D721Med (cell line): ENCODE measurements at regions not wholly inside any gene's neighbourhood (a gene's known extent, or its start where the extent isn't known, plus 50 kb on each side); places are given as distances from the start of the nearest gene placed in this dataset.

ENCODE experiments used
- DNase-seq: peaks from one replicate; pipeline ENCODE4 v3.0.0; 2011; ENCODE audit warnings: low spot score; ENCODE audit not compliant: insufficient read length
- FAIRE-seq: peaks from 2 replicates; lab custom pipeline; 2011; peaks lifted over from hg19 to GRCh38; lab: Jason Lieb, UNC
- CTCF ChIP-seq: IDR thresholded peaks from 2 replicates; pipeline ENCODE4 v1.5.1; 2012; ENCODE audit warnings: mild to moderate bottlenecking, control low read depth; ENCODE audit not compliant: insufficient read depth; ENCODE audit errors: missing control alignments

DNA sequence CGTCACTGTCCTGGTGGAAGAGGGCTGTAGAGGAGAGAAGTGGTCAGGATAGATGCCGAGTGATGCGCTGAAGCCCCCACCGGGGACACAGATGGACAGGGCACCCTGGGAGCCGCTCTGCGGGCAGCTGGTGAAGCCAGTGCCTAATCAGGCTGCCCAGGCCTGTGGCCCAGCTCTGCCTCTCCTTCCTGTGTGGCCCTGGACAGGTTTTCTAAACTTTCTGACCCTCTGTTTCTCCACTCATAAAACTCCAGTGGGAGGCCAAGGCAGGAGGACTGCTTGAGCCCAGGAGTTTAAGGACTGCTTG, 86.1 kb downstream of the C5orf15 start:
- TF ChIP-seq CTCF, result no peak

DNA sequence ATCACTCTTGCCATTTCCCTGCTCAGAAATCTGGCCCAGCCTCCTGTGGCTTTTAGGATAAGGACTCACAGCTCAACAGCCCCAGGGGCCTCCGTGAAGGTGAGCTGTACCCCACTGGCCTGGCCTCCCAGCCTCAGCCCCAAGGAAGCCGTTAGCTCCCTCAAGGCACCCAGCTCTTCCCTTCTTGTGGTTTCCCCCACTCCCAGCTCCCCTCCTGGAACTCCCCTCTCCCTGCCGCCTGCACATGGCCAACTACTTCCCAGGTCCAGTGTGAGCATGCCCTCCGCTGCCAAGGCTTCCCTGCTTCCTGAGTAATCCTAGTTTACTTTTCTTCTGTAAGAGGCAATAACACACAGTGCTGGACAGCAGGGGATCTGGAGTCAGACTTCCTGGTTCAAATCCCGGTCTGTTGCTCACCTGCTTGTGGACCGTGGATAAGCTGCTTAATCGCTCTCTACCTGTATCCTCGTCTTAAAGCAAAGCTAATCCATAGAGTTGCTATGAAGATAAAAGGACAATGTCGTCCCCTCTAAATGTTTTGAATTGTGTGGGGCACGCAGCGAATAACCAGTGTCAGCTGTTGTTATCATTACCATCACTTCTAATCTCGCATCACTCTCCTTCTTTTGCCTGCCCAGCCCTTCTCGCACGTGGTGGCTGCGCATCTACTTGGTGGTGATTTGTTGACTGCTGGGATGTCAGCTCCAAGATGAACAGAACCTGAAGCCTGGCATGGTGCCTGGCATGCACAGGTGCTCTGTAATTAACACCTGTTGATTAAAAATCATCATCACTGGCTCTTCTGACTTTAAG, 86.6 kb downstream of the C5orf15 start:
- DNase-seq (no peak), FAIRE-seq (no peak)
- no peak for TF ChIP-seq CTCF

More for the DNA sequence above, 86.1 kb downstream of the C5orf15 start:
- no peak for DNase-seq
- no peak for FAIRE-seq

DNA sequence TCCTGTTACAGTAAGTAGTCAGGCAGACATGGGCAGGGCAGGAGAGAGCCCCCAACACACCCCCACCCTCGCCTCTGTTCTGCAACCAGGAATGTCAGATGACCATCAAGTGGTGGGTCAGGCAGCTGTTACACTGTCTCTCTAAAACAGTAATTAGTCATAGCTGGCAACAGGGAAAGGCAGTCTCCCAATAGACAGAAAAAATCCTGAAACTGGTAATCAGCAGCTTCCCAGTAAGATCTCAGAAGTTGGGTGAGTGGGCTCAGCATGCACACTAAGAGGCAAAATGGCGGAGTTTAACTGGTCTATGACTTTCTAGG, 90.2 kb downstream of the C5orf15 start:
- no peak for TF ChIP-seq CTCF
- FAIRE-seq (no peak), DNase-seq (no peak)

DNA sequence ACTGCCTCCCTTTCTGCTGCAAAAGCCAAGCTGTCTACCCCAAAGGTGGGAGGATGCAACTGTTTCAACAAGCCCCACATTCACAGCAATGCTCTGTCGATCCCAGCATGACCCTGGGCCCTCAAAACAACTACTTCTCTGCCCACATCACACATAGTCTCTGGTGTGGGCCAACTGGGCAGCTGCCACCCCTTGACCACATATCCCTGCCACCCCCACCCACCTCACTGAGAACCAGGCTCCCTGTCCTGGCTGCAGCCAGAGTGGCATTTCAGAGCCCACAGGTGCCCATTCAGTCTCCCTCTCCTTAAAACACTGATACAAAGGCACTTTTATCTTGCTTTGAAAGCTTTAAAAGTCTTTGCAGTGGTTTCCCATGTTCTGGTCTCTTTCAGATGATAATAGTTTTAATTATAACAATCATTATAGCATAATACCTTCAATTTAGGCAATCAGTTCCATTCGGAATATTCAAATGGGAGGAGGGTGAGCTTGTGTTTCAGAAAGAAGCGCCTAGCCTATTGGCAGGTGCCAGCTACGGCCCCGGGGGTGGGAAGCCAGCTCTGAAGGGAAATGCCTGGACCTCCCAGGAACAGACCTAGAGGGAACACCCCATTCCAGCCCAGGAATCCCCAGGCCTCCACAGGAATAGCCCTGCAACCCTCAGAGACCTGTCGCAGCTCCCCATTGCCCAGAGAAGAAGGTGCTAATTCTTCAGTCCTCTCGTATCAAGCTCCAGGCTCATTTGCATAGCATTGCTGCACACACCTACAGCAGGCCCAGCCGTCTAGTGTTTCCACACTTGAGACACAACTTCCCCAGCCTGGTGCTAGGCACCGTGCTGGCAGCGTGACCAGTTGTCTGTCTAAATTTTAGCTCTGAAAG, 90.8 kb downstream of the C5orf15 start:
- TF ChIP-seq CTCF, result no peak
- FAIRE-seq, result no peak
- DNase-seq, result no peak

GRCh38 chr5:133876266-133876665, 92.2 kb downstream of the C5orf15 start:
- FAIRE-seq, result no peak

DNA sequence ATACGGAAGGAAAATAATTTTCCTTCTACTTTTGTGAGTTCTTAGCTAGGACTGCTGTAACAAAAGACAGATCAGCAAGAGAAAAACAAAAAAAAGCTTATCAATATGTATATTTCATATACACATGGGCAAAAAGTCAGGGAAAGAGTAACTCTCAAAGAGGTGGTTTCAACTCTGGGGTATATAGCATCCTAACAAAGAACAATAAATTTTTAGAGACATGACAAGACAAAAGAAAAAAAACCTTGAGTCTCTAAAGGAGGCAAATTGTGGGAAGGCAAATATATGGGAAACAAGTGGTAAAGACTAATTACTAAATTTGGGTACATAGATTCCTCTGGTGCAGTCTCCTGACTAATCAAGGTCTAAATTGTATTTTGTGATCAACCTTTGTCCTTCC, 93.2 kb downstream of the C5orf15 start:
- FAIRE-seq (no peak), DNase-seq (no peak)
- TF ChIP-seq CTCF, result no peak

More at GRCh38 chr5:133876266-133876665, 92.2 kb downstream of the C5orf15 start:
- no peak for DNase-seq
- no peak for TF ChIP-seq CTCF

DNA sequence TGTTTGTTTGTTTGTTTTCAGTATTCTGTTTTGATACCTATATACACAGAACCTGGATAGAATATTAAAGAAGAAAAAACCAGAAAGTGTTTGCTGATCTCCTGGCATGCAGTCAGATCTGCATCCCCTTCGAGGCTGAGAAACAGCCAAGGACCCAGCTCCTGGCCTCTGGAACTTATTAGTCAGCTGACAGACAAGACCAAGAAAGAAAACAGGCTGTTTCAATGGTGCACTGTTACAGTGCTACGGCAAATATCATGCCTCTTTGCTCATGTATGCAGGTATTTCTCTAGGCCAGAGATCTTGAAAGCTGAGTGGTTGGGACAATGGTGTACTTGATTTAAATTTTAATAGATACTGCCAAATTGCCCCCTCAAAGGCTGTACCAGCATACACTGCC, 95.0 kb downstream of the C5orf15 start:
- no peak for TF ChIP-seq CTCF
- FAIRE-seq (no peak), DNase-seq (no peak)
